Peyer's patch (tissue), 4 donors: ENCODE measurements at regions not wholly inside any gene's neighbourhood (a gene's known extent, or its start where the extent isn't known, plus 50 kb on each side); places are given as distances from the start of the nearest gene placed in this dataset.

Source experiments
- DNase-seq, 3 donors: peaks; one replicate each; pipeline ENCODE4 v3.0.0-alpha.2; 2017 to 2019
- H3K27ac ChIP-seq, 4 donors: fragments of 200-600 bp; sonication (generic); one replicate each; pipeline ENCODE4 v1.5.1; 2016 to 2019
- H3K27me3 ChIP-seq, 2 donors: fragments of 200-600 bp; sonication (generic); one replicate each; pipeline ENCODE4 v1.5.1; 2019
- H3K36me3 ChIP-seq, 3 donors: fragments of 200-600 bp; sonication (generic); one replicate each; pipeline ENCODE4 v1.5.1; 2016 to 2019
- H3K4me1 ChIP-seq, 4 donors: fragments of 200-600 bp; sonication (generic); one replicate each; pipeline ENCODE4 v1.5.1; 2016 to 2019
- H3K4me3 ChIP-seq, 4 donors: fragments of 200-600 bp; sonication (generic); 1 replicate in 3 of 4; 2 replicates in 1 of 4; pipeline ENCODE4 v1.5.1; 2016 to 2019; ENCODE audit warnings: mild to moderate bottlenecking in 1 of 4
- H3K9me3 ChIP-seq, 4 donors: fragments of 200-600 bp; sonication (generic); one replicate each; pipeline ENCODE4 v1.5.1; 2016 to 2019; ENCODE audit warnings: mild to moderate bottlenecking in 1 of 4
- CTCF ChIP-seq, 6 experiments: fragments of 450-650 bp in 4 of 6; fragments of 200-600 bp in 2 of 6; sonication (generic) in 1 of 6; IDR thresholded peaks; one replicate each; pipeline ENCODE4 v1.5.1; 2017 to 2019; ENCODE audit warnings: antibody characterized with exemption in 6 of 6, mild to moderate bottlenecking in 3 of 6, moderate library complexity in 1 of 6
- POLR2A ChIP-seq, 2 donors: fragments of 450-650 bp; IDR thresholded peaks; one replicate each; pipeline ENCODE4 v1.5.1; 2017; ENCODE audit warnings: antibody characterized with exemption in 2 of 2, mild to moderate bottlenecking in 2 of 2, moderate library complexity in 2 of 2

DNA sequence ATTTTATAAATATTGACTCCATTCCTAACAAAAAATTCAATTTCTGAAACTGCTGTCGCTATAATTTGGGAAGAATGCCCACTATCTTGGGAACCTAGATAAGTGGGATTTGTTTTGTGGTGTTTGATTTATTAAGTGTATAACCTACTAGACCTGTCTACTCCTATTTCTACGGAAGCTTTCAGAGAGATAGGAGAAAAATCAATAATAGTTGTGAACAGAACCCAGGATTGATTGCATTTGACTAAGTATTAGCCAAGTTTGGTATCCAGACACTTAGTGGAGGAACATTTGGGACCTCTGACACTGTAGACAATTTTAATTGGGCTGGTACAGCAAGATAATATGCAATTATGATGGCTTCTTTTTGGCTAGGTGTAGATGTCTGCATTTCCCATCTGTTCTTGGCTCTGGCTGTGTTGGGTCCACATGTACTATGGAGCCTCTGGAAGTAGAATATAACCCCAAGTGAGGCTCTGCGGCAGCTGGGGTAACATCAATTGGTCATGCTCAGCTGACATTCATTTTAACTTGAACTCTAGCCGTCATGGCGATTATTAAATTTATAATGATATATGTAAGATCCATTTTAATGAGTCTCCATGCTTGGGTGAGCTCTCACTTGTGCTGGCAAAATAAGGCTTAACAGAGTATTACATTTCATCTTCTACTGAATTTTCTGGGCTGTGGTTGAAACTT lies 111.5 kb upstream of the E2F8 start:
- no peak overlapping the region for H3K4me3 ChIP-seq
- H3K27me3 ChIP-seq: no peaks in the 10 kb centered on the region
- no peaks in the 10 kb centered on the region for H3K4me1 ChIP-seq
- no peak overlapping the region for H3K27ac ChIP-seq
- DNase-seq: no peak
- H3K9me3 ChIP-seq: no peaks in the 10 kb centered on the region
- TF ChIP-seq CTCF (IDR thresholded peaks at IDR 0.05) (no peak), POLR2A (IDR thresholded peaks at IDR 0.05) (no peak)
- no peaks in the 10 kb centered on the region for H3K36me3 ChIP-seq

- peaks cover 0 to 3% of the 10 kb centered on the region in 2 donors for H3K27me3 ChIP-seq
- H3K27ac ChIP-seq: no peak overlapping the region
- no peak overlapping the region for H3K4me3 ChIP-seq
- no peak for DNase-seq
- peaks cover 0 to 2% (median 0%) of the 10 kb centered on the region in 4 donors for H3K4me1 ChIP-seq
- H3K9me3 ChIP-seq: no peaks in the 10 kb centered on the region
- TF ChIP-seq POLR2A (IDR thresholded peaks at IDR 0.05) (no peak), CTCF (IDR thresholded peaks at IDR 0.05) (no peak)
- H3K36me3 ChIP-seq: no peaks in the 10 kb centered on the region
Measured at GRCh38 chr11:19351426-19351825, 110.7 kb upstream of the E2F8 start.

DNA sequence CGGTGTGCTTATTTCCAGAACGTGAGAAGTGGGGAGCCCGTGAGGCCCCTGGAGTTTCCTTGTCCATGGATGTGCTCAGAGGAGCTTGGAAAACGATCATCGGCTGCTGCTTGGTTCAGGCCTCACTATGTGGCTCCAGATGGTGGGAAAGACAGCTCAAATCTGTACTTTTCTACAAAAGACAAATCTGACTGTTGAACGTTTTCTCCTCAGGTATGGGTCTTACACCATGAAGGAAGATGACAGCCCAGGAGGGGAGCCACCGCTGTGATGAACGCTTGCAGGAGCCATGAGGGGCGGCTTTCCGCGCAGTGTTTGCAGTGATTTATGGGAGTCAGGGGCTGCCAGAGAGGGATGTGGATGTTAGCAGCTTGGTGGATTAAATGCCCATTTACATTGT lies 109.4 kb upstream of the E2F8 start:
- Histone ChIP-seq H3K27me3 (peaks cover 0 to 13% of the 10 kb centered on the region in 2 donors), H3K9me3 (no peaks in the 10 kb centered on the region), H3K4me1 (peaks cover 0 to 13% (median 0%) of the 10 kb centered on the region in 4 donors), H3K27ac (no peak overlapping the region), H3K36me3 (no peaks in the 10 kb centered on the region), H3K4me3 (no peak overlapping the region)
- DNase-seq: no peak
- TF ChIP-seq CTCF (IDR thresholded peaks at IDR 0.05): no peak
- TF ChIP-seq POLR2A (IDR thresholded peaks at IDR 0.05): no peak

GRCh38 chr11:19349340-19350025 lies 108.7 kb upstream of the E2F8 start:
- Histone ChIP-seq H3K9me3 (no peaks in the 10 kb centered on the region), H3K4me3 (no peak overlapping the region), H3K27me3 (peaks cover 0 to 15% of the 10 kb centered on the region in 2 donors), H3K36me3 (no peaks in the 10 kb centered on the region), H3K4me1 (peaks cover 0 to 15% (median 0%) of the 10 kb centered on the region in 4 donors), H3K27ac (no peak overlapping the region)
- TF ChIP-seq POLR2A (IDR thresholded peaks at IDR 0.05) (no peak), CTCF (IDR thresholded peaks at IDR 0.05) (no peak)
- DNase-seq: no peak

DNA sequence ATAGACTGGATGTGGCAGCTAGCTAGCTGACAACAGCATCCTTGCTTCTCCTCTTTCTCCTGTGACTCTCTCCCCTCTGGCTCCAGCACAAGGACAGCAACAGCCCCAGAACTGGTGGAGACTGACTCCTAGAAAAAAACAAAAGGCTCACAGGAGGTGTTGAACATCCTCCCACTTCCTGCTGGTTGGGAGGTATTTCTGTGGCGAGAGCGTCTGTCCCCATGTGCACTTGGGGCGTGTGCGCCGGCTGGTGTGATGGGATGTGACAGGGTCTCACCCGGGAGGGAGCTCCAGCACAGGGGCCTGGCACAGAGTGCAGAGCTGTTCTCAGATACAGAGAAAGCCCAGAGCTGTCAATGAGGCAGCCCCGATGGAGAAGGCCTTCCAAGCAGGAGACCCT lies 107.2 kb upstream of the E2F8 start:
- DNase-seq: no peak
- no peaks in the 10 kb centered on the region for H3K9me3 ChIP-seq
- peaks cover 0 to 15% of the 10 kb centered on the region in 2 donors for H3K27me3 ChIP-seq
- no peaks in the 10 kb centered on the region for H3K36me3 ChIP-seq
- peaks cover 0 to 15% (median 0%) of the 10 kb centered on the region in 4 donors for H3K4me1 ChIP-seq
- no peak overlapping the region for H3K4me3 ChIP-seq
- no peak overlapping the region for H3K27ac ChIP-seq
- TF ChIP-seq POLR2A (IDR thresholded peaks at IDR 0.05) (no peak), CTCF (IDR thresholded peaks at IDR 0.05) (no peak)
